C4-2B (cell line): ENCODE measurements at regions not wholly inside any gene's neighbourhood (a gene's known extent, or its start where the extent isn't known, plus 50 kb on each side); places are given as distances from the start of the nearest gene placed in this dataset.
A peak's percentile ranks its signal among the peaks of the same experiment; 100 is the strongest.

Source experiments
- H3K27ac ChIP-seq: fragments of 450-650 bp; 2 replicates; pipeline ENCODE4 v1.5.1; 2017
- ZFX ChIP-seq: fragments of 450-650 bp; IDR thresholded peaks from 2 replicates; pipeline ENCODE4 v1.6.1; 2017
- TF ChIP-seq, protein P1 (sequence below): fragments of 450-650 bp; conservative IDR thresholded peaks from 2 replicates; pipeline ENCODE4 v1.5.1; 2017; ENCODE audit warnings: mild to moderate bottlenecking

DNA sequence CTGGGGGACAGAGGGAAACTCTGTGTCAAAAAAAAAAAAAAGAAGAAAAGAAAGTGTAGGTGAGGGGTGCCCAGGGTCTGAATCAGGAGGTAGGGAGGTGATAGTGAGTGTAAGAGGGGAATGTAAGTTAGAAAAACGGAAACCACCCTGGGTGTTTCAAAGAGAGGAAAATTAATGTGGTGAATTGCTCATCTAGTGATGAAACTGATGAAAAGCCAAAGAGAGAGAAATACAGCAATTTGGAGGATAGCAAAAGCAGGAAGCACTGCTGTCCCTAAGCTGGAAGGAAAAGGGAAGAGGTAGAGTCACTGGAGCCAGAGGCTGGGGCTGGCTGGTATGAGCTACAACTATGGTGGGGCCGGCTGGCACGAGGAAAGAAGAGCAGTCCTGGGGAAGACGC, 85.0 kb upstream of the CEP85L start:
- no peak overlapping the region for H3K27ac ChIP-seq
- TF ChIP-seq, protein P1, sequence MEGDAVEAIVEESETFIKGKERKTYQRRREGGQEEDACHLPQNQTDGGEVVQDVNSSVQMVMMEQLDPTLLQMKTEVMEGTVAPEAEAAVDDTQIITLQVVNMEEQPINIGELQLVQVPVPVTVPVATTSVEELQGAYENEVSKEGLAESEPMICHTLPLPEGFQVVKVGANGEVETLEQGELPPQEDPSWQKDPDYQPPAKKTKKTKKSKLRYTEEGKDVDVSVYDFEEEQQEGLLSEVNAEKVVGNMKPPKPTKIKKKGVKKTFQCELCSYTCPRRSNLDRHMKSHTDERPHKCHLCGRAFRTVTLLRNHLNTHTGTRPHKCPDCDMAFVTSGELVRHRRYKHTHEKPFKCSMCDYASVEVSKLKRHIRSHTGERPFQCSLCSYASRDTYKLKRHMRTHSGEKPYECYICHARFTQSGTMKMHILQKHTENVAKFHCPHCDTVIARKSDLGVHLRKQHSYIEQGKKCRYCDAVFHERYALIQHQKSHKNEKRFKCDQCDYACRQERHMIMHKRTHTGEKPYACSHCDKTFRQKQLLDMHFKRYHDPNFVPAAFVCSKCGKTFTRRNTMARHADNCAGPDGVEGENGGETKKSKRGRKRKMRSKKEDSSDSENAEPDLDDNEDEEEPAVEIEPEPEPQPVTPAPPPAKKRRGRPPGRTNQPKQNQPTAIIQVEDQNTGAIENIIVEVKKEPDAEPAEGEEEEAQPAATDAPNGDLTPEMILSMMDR, result no peak
- TF ChIP-seq ZFX, result no peak

GRCh38 chr6:118735320-118735719, 83.9 kb upstream of the CEP85L start:
- no peak overlapping the region for H3K27ac ChIP-seq
- TF ChIP-seq, protein P1, result peak; percentile 23
- TF ChIP-seq ZFX, result no peak

DNA sequence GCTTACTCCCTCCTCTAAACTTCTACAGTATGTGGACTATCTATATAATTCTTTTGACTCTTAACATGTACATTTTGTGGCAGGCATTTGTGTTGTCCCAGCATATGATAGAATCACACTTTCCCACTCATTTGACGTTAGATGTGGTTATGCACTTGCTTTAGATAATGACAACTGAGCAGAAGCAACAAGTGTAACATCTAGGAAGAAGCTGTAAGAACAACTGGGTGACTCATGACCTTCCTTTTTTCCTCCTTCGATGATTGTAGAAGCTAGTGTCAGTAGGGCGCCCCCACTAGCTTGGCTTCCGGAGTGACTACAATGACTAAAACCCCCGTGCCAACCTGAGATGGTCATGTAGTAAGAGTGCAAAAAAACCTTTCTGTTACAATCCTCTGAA, 74.6 kb upstream of the CEP85L start:
- no peak for TF ChIP-seq ZFX
- TF ChIP-seq, protein P1, result no peak
- H3K27ac ChIP-seq, result no peak overlapping the region

GRCh38 chr6:118724211-118724610, 72.8 kb upstream of the CEP85L start:
- no peak overlapping the region for H3K27ac ChIP-seq
- TF ChIP-seq, protein P1, result no peak
- TF ChIP-seq ZFX, result no peak

DNA sequence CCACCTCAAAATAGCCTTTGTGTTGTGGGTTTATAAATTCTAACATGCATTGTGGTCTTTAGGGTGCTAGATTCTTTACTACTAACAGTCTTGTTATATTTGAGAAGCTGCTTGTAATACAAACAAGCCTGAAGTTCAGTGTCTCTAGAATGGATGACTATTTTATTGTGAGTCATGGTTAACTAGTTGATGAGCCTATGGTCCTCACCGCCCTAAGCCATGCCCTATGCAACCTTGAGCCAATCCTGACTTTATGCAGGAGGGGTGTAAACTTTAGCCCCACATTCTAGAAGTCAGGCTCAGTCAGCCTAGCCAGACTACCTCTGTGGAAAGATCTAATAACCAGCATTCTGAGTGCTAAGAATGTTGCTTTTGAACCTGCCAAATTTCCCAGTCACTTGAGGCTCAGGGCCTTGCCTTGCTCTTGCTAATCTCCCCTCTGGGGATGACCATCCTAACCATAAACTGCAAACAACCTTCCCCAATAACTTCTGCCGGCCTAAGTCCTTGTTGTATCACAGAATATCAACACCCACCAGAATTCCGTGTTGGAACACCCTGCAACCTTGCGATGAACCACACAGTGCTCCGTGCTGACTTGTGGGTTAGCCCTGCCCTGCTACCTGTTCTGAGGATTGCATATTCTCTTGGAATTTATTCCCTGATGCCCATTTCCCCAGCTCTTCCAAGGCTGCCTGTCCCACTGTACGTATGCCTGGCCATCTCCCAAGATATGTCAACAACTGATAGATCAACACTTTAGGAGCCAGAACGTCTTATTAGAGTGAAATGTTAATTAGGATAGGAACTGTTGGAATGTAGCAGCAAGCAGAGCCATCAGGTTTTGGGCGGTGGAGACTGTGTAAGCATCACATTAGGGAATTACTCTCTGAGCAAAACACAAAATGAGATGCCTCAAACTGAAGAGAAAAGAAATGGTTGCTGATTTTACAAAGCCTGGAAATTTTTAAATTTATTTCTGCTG, 71.7 kb upstream of the CEP85L start:
- H3K27ac ChIP-seq, result no peak overlapping the region
- TF ChIP-seq ZFX, result no peak
- TF ChIP-seq, protein P1, result no peak

DNA sequence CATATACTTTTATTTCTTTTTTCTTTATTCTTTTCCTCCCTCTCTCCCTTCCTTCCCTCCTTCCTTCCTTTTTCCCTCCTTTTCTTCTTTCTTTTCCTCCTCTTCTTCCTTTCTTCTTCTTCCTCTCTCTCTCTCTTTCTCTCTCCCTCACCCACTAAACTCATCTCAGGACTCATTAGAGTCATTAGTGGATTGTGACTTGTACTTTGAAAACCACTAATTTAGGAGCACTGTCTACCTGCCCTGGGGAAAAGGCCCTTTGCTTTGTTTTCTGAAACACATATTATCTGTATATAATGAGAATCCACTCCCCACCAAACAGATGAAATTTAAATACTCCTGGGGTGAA, 68.7 kb upstream of the CEP85L start:
- TF ChIP-seq, protein P1, result no peak
- no peak for TF ChIP-seq ZFX
- no peak overlapping the region for H3K27ac ChIP-seq

DNA sequence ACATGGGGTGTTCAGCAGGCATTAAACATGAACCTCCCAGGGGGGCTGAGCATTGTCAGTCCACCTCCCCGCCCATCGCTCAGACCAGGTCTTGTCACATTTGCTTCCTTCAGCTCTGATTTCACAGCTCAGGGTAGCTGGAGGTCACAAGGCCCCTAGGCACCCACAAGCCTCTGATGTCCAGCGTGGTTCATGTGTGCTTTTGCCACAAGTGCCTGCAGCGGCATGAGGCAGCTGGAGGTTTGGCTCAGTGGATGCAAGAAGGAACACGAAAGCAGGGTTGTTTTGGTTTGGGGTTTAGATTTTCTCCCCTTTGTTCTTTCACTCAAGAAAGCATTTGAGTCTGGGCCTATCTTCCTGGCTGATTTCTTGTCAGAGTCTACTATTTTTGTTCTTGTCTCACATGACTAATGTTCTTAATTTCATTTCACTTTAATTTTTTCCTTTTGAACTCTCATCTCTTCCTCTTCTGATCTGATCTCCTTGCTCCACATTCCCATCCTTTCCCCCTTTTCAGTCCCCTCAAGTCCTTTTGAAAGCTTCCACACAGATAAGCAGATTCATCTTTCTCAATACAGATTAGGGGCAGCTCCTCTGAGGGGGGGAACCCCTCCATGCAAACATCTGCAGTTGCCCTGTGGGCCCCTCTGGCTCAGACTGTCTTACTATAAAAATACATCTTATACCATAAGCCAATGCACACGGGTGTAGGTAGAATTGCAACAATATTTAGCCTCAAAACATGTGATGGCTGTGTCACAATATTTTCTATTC, 68.1 kb upstream of the CEP85L start:
- no peak overlapping the region for H3K27ac ChIP-seq
- TF ChIP-seq, protein P1, result no peak
- no peak for TF ChIP-seq ZFX
